Sigmoid colon (tissue), 6 donors: ENCODE measurements at regions not wholly inside any gene's neighbourhood (a gene's known extent, or its start where the extent isn't known, plus 50 kb on each side); places are given as distances from the start of the nearest gene placed in this dataset.

Experiments
- DNase-seq: peaks from one replicate; pipeline ENCODE4 v3.0.0-alpha.2; 2019
- H3K27ac ChIP-seq, 4 donors: fragments of 200-600 bp; sonication (generic); one replicate each; pipeline ENCODE4 v1.5.1; 2016 to 2019; ENCODE audit warnings: mild to moderate bottlenecking in 1 of 4
- H3K27me3 ChIP-seq, 3 donors: fragments of 200-600 bp; sonication (generic); one replicate each; pipeline ENCODE4 v1.5.1; 2019; ENCODE audit warnings: mild to moderate bottlenecking in 1 of 3
- H3K36me3 ChIP-seq, 4 donors: fragments of 200-600 bp; sonication (generic); one replicate each; pipeline ENCODE4 v1.5.1; 2016 to 2019
- H3K4me1 ChIP-seq, 4 donors: fragments of 200-600 bp; sonication (generic); one replicate each; pipeline ENCODE4 v1.5.1; 2017 to 2019
- H3K4me3 ChIP-seq, 4 donors: fragments of 200-600 bp; sonication (generic); one replicate each; pipeline ENCODE4 v1.5.1; 2017 to 2019; ENCODE audit warnings: mild to moderate bottlenecking in 2 of 4, moderate library complexity in 1 of 4
- H3K9me3 ChIP-seq, 4 donors: fragments of 200-600 bp in 3 of 4; sonication (generic) in 3 of 4; one replicate each; pipeline versions ENCODE4 v1.5.1 to v1.6.1; 2013 to 2019
- EP300 ChIP-seq, 4 donors: sonication (generic); formaldehyde crosslinking; IDR thresholded peaks; one replicate each; pipeline ENCODE4 v1.6.1; 2017; ENCODE audit warnings: antibody characterized with exemption in 4 of 4
- POLR2A ChIP-seq, 2 donors: fragments of 450-650 bp; IDR thresholded peaks; one replicate each; pipeline ENCODE4 v1.6.1; 2016; ENCODE audit warnings: antibody characterized with exemption in 2 of 2, mild to moderate bottlenecking in 2 of 2, moderate library complexity in 2 of 2
- POLR2AphosphoS5 ChIP-seq, 4 donors: sonication (generic); formaldehyde crosslinking; IDR thresholded peaks; one replicate each; pipeline ENCODE4 v1.6.1; 2017; ENCODE audit warnings: antibody characterized with exemption in 4 of 4
- WGBS, 2 donors: extraction: QIAGEN DNeasy Blood & Tissue Kit; methylation state at CpG; one replicate each; pipeline ENCODE4 v1.1.7; 2013; 5-methylcytosine and 5-hydroxymethylcytosine counted together
- intact Hi-C: fragments of 100-400 bp; cut with DNase I; formaldehyde crosslinking; loops from one replicate; pipeline ENCODE4 v1.15.1; 2023
- TF ChIP-seq, protein P1 (sequence below), 4 experiments: fragments of 450-650 bp in 3 of 4; fragments of 200-600 bp in 1 of 4; IDR thresholded peaks; one replicate each; pipeline ENCODE4 v1.5.1; 2016 to 2019; ENCODE audit warnings: antibody characterized with exemption in 4 of 4, mild to moderate bottlenecking in 3 of 4, moderate library complexity in 2 of 4
- donor health status: healthy with polysubstance abuse.
- donor health status: healthy.

DNA sequence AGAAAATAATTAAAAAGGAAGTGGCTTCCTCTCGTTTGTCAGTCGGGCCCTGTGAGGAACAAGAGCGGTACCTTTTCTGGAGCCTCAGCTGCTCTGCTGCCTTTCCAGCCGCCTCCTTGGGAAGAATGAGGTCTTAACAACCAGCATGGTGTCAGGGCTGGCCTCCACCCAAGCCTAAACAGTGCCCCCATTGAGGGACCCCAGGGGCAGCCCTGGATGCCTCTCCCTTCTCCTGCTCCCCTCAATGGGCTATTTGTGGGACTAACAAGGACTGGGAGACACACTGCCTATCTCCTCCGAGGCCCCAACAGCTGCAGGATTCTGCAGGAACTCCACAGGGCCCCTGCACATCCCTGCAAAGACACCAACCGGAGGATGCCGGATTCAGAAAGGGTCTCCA, 155.4 kb upstream of the MAP3K1 start:
- TF ChIP-seq, protein P1, sequence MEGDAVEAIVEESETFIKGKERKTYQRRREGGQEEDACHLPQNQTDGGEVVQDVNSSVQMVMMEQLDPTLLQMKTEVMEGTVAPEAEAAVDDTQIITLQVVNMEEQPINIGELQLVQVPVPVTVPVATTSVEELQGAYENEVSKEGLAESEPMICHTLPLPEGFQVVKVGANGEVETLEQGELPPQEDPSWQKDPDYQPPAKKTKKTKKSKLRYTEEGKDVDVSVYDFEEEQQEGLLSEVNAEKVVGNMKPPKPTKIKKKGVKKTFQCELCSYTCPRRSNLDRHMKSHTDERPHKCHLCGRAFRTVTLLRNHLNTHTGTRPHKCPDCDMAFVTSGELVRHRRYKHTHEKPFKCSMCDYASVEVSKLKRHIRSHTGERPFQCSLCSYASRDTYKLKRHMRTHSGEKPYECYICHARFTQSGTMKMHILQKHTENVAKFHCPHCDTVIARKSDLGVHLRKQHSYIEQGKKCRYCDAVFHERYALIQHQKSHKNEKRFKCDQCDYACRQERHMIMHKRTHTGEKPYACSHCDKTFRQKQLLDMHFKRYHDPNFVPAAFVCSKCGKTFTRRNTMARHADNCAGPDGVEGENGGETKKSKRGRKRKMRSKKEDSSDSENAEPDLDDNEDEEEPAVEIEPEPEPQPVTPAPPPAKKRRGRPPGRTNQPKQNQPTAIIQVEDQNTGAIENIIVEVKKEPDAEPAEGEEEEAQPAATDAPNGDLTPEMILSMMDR (IDR thresholded peaks at IDR 0.05): no peak
- TF ChIP-seq POLR2AphosphoS5 (IDR thresholded peaks at IDR 0.05) (no peak), POLR2A (IDR thresholded peaks at IDR 0.05) (no peak), EP300 (IDR thresholded peaks at IDR 0.05) (no peak)
- 89 to 92% methylated on average over 7 of the region's 7 CpGs for WGBS, 2 donors
- DNase-seq: no peak
- no peaks in the 10 kb centered on the region for H3K27me3 ChIP-seq
- H3K4me1 ChIP-seq: no peaks in the 10 kb centered on the region
- no peak overlapping the region for H3K4me3 ChIP-seq
- intact Hi-C loops: no loop called here
- no peaks in the 10 kb centered on the region for H3K36me3 ChIP-seq
- no peaks in the 10 kb centered on the region for H3K9me3 ChIP-seq
- no peak overlapping the region for H3K27ac ChIP-seq

DNA sequence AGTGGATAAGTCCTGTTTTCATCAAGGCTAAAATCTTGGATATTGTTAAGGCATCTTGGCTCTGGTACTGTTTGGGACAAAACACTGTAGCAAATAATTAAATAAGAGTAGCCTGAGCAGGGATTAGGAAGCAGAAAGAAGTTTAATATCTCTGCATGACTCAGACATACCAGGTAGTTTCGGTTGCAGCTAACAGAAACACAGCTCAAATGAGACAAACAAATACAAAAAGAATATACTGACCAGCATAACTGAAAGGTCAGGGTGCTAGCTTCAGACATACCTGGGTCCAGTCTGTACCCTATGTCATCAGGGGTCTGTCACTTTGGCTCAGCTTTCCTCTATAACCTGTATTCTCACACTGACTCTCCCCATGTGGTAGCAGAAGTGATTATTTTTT, 156.4 kb upstream of the MAP3K1 start:
- no peak for DNase-seq
- 81 to 82% methylated on average over 1 of the region's 1 CpG for WGBS, 2 donors
- Histone ChIP-seq H3K27me3 (no peaks in the 10 kb centered on the region), H3K9me3 (no peaks in the 10 kb centered on the region), H3K4me3 (no peak overlapping the region), H3K4me1 (no peaks in the 10 kb centered on the region), H3K27ac (no peak overlapping the region), H3K36me3 (no peaks in the 10 kb centered on the region)
- TF ChIP-seq POLR2AphosphoS5 (IDR thresholded peaks at IDR 0.05) (no peak), POLR2A (IDR thresholded peaks at IDR 0.05) (no peak), EP300 (IDR thresholded peaks at IDR 0.05) (no peak)
- TF ChIP-seq, protein P1 (IDR thresholded peaks at IDR 0.05): no peak
- intact Hi-C loops: no loop called here

DNA sequence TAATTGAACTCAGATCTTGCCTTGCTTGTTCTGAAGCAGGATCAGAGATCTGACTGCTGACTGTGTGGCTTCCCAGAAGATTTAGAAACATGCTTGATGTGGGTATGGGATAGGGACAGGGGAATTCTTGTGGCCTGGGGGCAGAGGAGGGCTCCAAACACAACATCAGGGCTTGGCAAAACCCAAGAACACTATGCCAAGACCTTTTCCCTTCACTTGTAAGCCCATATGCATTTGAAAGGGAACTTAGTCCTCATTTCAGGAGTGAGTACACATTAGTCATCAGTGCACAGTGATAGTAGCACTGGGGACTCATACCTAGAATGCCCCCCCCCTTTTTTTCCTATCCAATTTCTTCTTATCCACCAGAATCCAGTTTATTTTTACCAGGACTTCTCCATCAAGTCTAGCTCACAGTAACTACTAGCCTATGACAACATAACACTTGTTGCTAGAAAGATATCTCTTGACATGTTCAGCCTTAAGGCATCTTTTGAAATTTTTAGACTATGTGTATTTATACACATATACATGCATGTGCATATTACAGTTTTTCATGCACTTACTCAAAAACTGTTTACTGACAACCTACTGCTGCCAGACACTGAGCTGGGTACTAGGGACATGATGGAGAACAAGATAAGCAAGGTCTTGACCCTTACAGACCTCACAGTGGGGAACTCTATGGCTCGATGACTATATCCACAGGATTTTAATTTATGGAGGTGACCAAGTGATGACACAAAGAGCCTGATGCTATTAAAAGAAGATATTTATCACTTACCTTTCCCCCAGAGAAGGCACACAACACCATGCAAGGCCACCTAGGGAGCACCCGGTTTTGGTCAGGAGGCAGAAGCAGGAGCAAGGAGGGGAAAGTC, 158.3 kb upstream of the MAP3K1 start:
- H3K4me1 ChIP-seq: no peaks in the 10 kb centered on the region
- DNase-seq: no peak
- no peaks in the 10 kb centered on the region for H3K27me3 ChIP-seq
- WGBS, 2 donors: 84 to 88% methylated on average over 2 of the region's 2 CpGs
- H3K36me3 ChIP-seq: no peaks in the 10 kb centered on the region
- H3K27ac ChIP-seq: no peak overlapping the region
- TF ChIP-seq POLR2AphosphoS5 (IDR thresholded peaks at IDR 0.05): no peak
- no peak for TF ChIP-seq EP300 (IDR thresholded peaks at IDR 0.05)
- no peak for TF ChIP-seq POLR2A (IDR thresholded peaks at IDR 0.05)
- TF ChIP-seq, protein P1 (IDR thresholded peaks at IDR 0.05): no peak
- H3K4me3 ChIP-seq: no peak overlapping the region
- H3K9me3 ChIP-seq: no peaks in the 10 kb centered on the region
- intact Hi-C loops: no loop called here

DNA sequence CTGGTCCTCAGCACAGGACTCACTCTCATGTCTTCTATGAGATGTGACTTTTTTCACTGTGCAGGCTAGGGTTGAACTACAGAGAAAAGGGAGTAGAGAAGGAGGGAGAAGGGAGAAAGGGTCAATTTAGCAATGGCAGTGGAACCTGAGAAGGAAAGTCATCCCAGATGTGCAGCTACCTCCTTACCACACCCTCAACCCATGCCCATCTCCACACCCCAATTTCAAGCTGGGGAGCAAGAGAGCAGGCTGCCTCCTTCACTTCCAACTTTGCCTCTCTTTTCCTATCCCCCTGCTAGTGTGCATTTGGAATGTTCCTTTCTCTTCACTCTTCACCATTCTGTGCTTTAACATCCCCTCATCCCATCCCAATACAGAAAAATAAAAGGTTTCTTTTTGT, 163.5 kb upstream of the MAP3K1 start:
- H3K9me3 ChIP-seq: no peaks in the 10 kb centered on the region
- no peaks in the 10 kb centered on the region for H3K27me3 ChIP-seq
- intact Hi-C loops: no loop called here
- no peak for DNase-seq
- H3K4me1 ChIP-seq: no peaks in the 10 kb centered on the region
- no peak overlapping the region for H3K4me3 ChIP-seq
- TF ChIP-seq, protein P1 (IDR thresholded peaks at IDR 0.05): no peak
- TF ChIP-seq EP300 (IDR thresholded peaks at IDR 0.05) (no peak), POLR2A (IDR thresholded peaks at IDR 0.05) (no peak), POLR2AphosphoS5 (IDR thresholded peaks at IDR 0.05) (no peak)
- H3K36me3 ChIP-seq: no peaks in the 10 kb centered on the region
- no peak overlapping the region for H3K27ac ChIP-seq

DNA sequence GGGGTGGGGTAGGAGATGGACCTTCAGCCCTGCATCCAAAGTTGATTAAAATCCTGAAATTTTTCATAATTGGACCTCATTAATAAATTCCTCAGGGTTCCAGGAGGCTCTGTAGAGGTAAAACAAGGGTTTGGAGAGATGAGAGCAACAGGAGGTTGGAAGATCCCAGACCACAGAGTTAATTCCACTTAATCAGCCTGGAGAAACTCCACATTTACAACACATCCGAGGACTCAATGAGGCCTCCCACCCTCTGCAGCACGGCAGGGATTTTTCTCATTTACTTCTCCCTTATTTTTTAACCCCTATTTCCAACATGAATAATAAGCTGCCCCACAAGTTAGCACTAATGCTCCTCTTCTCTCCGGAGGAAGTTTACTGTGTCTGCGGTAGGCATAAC, 165.0 kb upstream of the MAP3K1 start:
- no peaks in the 10 kb centered on the region for H3K27me3 ChIP-seq
- no peak overlapping the region for H3K4me3 ChIP-seq
- intact Hi-C loops: no loop called here
- DNase-seq: no peak
- no peaks in the 10 kb centered on the region for H3K4me1 ChIP-seq
- no peaks in the 10 kb centered on the region for H3K9me3 ChIP-seq
- H3K27ac ChIP-seq: no peak overlapping the region
- WGBS, 2 donors: 84 to 86% methylated on average over 4 of the region's 4 CpGs
- no peak for TF ChIP-seq POLR2A (IDR thresholded peaks at IDR 0.05)
- no peak for TF ChIP-seq POLR2AphosphoS5 (IDR thresholded peaks at IDR 0.05)
- no peak for TF ChIP-seq EP300 (IDR thresholded peaks at IDR 0.05)
- TF ChIP-seq, protein P1 (IDR thresholded peaks at IDR 0.05): no peak
- H3K36me3 ChIP-seq: no peaks in the 10 kb centered on the region
